ENCODE measurements at regions not wholly inside any gene's neighbourhood (a gene's known extent, or its start where the extent isn't known, plus 50 kb on each side); places are given as distances from the start of the nearest gene placed in this dataset.
A peak's percentile ranks its signal among the peaks of the same experiment; 100 is the strongest.

- Histone ChIP-seq H3K9me2 (ENCODE audit: low read depth, low read length) (no peaks in the 10 kb centered on the region), H3K27me3 (ENCODE audit: insufficient read depth, low read length) (no peaks in the 10 kb centered on the region; the same call in 1 of the 2 replicates), H3K79me2 (ENCODE audit: insufficient read depth, low read length) (no peaks in the 10 kb centered on the region), H3K4me1 (ENCODE audit: insufficient read depth, low read length, severe bottlenecking) (no peaks in the 10 kb centered on the region), H3K27ac (ENCODE audit: low read depth, low read length, poor library complexity, severe bottlenecking) (no peak overlapping the region), H3K36me3 (ENCODE audit: insufficient read depth, low read length) (no peaks in the 10 kb centered on the region), H3K9ac (ENCODE audit: low read length) (no peak overlapping the region), H3K9me3 (ENCODE audit: low read length) (no peaks in the 10 kb centered on the region), H2AFZ (ENCODE audit: low read length) (no peak overlapping the region), H3K4me3 (ENCODE audit: low read depth, low read length, poor library complexity, severe bottlenecking) (peak overlapping the region; percentile 47), H3K4me2 (ENCODE audit: low read length) (peak overlapping the region; percentile 58), H3F3A (ENCODE audit: insufficient read depth, low read length) (no peaks in the 10 kb centered on the region), H4K20me1 (ENCODE audit: insufficient read depth, low read length) (no peaks in the 10 kb centered on the region)
- TF ChIP-seq, protein P1, sequence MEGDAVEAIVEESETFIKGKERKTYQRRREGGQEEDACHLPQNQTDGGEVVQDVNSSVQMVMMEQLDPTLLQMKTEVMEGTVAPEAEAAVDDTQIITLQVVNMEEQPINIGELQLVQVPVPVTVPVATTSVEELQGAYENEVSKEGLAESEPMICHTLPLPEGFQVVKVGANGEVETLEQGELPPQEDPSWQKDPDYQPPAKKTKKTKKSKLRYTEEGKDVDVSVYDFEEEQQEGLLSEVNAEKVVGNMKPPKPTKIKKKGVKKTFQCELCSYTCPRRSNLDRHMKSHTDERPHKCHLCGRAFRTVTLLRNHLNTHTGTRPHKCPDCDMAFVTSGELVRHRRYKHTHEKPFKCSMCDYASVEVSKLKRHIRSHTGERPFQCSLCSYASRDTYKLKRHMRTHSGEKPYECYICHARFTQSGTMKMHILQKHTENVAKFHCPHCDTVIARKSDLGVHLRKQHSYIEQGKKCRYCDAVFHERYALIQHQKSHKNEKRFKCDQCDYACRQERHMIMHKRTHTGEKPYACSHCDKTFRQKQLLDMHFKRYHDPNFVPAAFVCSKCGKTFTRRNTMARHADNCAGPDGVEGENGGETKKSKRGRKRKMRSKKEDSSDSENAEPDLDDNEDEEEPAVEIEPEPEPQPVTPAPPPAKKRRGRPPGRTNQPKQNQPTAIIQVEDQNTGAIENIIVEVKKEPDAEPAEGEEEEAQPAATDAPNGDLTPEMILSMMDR (IDR thresholded peaks at IDR 0.05; ENCODE audit: low read length), result no peak
- TF ChIP-seq EZH2 (IDR thresholded peaks at IDR 0.05; ENCODE audit: borderline replicate concordance, low read length), result no peak
These were observed 155.2 kb upstream of the PRSS16 start for GRCh38 chr6:27092316-27092692.

DNA sequence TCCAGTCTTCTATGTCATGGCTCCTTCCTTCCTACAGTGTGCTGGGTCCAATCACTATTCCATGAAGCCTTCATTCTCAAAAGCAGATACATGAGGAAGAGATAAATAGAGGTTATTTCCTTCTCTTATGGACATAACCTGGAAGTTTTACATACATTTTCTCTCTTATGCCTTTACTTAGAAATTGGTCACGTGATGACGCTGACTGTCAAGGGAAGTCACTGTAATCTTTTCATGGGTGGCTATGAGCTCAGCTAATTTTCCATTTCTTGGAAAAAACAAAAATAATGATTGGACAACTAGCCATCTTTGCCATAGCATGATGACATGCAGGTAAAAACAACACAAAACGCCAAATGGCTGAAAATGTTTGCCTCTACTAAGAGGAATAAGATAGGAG lies 151.6 kb upstream of the PRSS16 start:
- H3K27ac ChIP-seq (ENCODE audit: low read depth, low read length, poor library complexity, severe bottlenecking), result no peak overlapping the region
- no peaks in the 10 kb centered on the region for H3K79me2 ChIP-seq (ENCODE audit: insufficient read depth, low read length)
- no peaks in the 10 kb centered on the region for H3K36me3 ChIP-seq (ENCODE audit: insufficient read depth, low read length)

GRCh38 chr6:27096834-27097511 lies 150.5 kb upstream of the PRSS16 start:
- H3K4me3 ChIP-seq (ENCODE audit: low read depth, low read length, poor library complexity, severe bottlenecking), result no peak overlapping the region
- no peaks in the 10 kb centered on the region for H3K36me3 ChIP-seq (ENCODE audit: insufficient read depth, low read length)
- H2AFZ ChIP-seq (ENCODE audit: low read length), result no peak overlapping the region
- no peaks in the 10 kb centered on the region for H3F3A ChIP-seq (ENCODE audit: insufficient read depth, low read length)
- TF ChIP-seq, protein P1 (IDR thresholded peaks at IDR 0.05; ENCODE audit: low read length), result no peak
- TF ChIP-seq EZH2 (IDR thresholded peaks at IDR 0.05; ENCODE audit: borderline replicate concordance, low read length), result no peak
- no peaks in the 10 kb centered on the region for H4K20me1 ChIP-seq (ENCODE audit: insufficient read depth, low read length)
- no peak overlapping the region for H3K9ac ChIP-seq (ENCODE audit: low read length)
- H3K27me3 ChIP-seq (ENCODE audit: insufficient read depth, low read length), result no peaks in the 10 kb centered on the region
- no peaks in the 10 kb centered on the region for H3K9me2 ChIP-seq (ENCODE audit: low read depth, low read length)
- no peaks in the 10 kb centered on the region for H3K9me3 ChIP-seq (ENCODE audit: low read length)
- H3K27ac ChIP-seq (ENCODE audit: low read depth, low read length, poor library complexity, severe bottlenecking), result no peak overlapping the region
- H3K79me2 ChIP-seq (ENCODE audit: insufficient read depth, low read length), result no peaks in the 10 kb centered on the region
- H3K4me1 ChIP-seq (ENCODE audit: insufficient read depth, low read length, severe bottlenecking), result no peaks in the 10 kb centered on the region
- no peak overlapping the region for H3K4me2 ChIP-seq (ENCODE audit: low read length)

More for the DNA sequence above, 151.6 kb upstream of the PRSS16 start:
- Histone ChIP-seq H3F3A (ENCODE audit: insufficient read depth, low read length) (no peaks in the 10 kb centered on the region), H4K20me1 (ENCODE audit: insufficient read depth, low read length) (no peaks in the 10 kb centered on the region), H2AFZ (ENCODE audit: low read length) (no peak overlapping the region), H3K9me2 (ENCODE audit: low read depth, low read length) (no peaks in the 10 kb centered on the region), H3K4me3 (ENCODE audit: low read depth, low read length, poor library complexity, severe bottlenecking) (no peak overlapping the region), H3K9me3 (ENCODE audit: low read length) (no peaks in the 10 kb centered on the region), H3K9ac (ENCODE audit: low read length) (no peak overlapping the region), H3K4me2 (ENCODE audit: low read length) (no peak overlapping the region), H3K4me1 (ENCODE audit: insufficient read depth, low read length, severe bottlenecking) (no peaks in the 10 kb centered on the region), H3K27me3 (ENCODE audit: insufficient read depth, low read length) (no peaks in the 10 kb centered on the region)
- TF ChIP-seq EZH2 (IDR thresholded peaks at IDR 0.05; ENCODE audit: borderline replicate concordance, low read length), result no peak
- TF ChIP-seq, protein P1 (IDR thresholded peaks at IDR 0.05; ENCODE audit: low read length), result no peak

Data from OCI-LY1 (cell line).